Lower lobe of right lung (tissue), 2 donors: ENCODE measurements at regions not wholly inside any gene's neighbourhood (a gene's known extent, or its start where the extent isn't known, plus 50 kb on each side); places are given as distances from the start of the nearest gene placed in this dataset.

ENCODE experiments used
- ATAC-seq, 2 donors: fragments of 200-7000 bp; cut with Tn5 transposase; one replicate each; pipeline ENCODE4 v1.9.1; 2020 to 2022; ENCODE audit warnings: mild to moderate bottlenecking in 2 of 2, moderate library complexity in 2 of 2
- DNase-seq: peaks from one replicate; pipeline ENCODE4 v3.0.0-alpha.2; 2020
- H3K27ac ChIP-seq: fragments of 200-600 bp; one replicate; pipeline ENCODE4 v1.8.0; 2022
- H3K27me3 ChIP-seq: fragments of 200-600 bp; one replicate; pipeline ENCODE4 v1.8.0; 2022; ENCODE audit warnings: low read depth
- H3K36me3 ChIP-seq: fragments of 200-600 bp; one replicate; pipeline ENCODE4 v1.8.0; 2022; ENCODE audit warnings: mild to moderate bottlenecking
- H3K4me1 ChIP-seq: fragments of 200-600 bp; one replicate; pipeline ENCODE4 v1.8.0; 2022
- H3K4me3 ChIP-seq: fragments of 200-600 bp; one replicate; pipeline ENCODE4 v1.8.0; 2022; ENCODE audit warnings: mild to moderate bottlenecking
- H3K9me3 ChIP-seq: fragments of 200-600 bp; one replicate; pipeline ENCODE4 v1.8.0; 2022
- intact Hi-C: fragments of 100-400 bp; cut with DNase I; formaldehyde crosslinking; loops from one replicate; pipeline ENCODE4 v1.11.0; 2022
- TF ChIP-seq, protein P1 (sequence below): fragments of 200-600 bp; IDR thresholded peaks from one replicate; pipeline ENCODE4 v1.8.0; 2022; ENCODE audit warnings: antibody characterized with exemption, mild to moderate bottlenecking
- donor health status: DM: no; HTN: yes; CAD: no; lungs with severe emphysema.

DNA sequence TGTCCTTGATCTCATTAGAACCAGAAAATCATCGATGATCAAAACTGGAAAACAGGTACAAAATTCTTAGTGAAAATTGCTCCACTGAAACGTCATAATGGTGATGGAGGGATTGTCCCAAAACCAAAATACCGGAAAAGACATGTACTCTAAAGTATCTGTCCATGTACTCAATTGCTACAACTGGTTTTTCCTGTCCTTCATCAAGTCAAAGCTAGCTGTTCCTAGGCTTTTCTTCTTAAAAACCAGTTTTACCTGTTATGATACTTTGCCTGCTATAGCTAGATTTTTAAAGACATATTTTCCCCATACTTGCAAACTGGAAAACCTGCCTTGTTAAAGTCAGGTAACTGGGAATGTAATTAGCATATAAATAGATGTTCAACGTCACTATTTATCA, 50.5 kb upstream of the LRRC1 start:
- Histone ChIP-seq H3K27ac (no peak overlapping the region), H3K4me1 (no peaks in the 10 kb centered on the region), H3K4me3 (no peak overlapping the region), H3K36me3 (no peaks in the 10 kb centered on the region), H3K9me3 (no peaks in the 10 kb centered on the region), H3K27me3 (no peaks in the 10 kb centered on the region)
- TF ChIP-seq, protein P1, sequence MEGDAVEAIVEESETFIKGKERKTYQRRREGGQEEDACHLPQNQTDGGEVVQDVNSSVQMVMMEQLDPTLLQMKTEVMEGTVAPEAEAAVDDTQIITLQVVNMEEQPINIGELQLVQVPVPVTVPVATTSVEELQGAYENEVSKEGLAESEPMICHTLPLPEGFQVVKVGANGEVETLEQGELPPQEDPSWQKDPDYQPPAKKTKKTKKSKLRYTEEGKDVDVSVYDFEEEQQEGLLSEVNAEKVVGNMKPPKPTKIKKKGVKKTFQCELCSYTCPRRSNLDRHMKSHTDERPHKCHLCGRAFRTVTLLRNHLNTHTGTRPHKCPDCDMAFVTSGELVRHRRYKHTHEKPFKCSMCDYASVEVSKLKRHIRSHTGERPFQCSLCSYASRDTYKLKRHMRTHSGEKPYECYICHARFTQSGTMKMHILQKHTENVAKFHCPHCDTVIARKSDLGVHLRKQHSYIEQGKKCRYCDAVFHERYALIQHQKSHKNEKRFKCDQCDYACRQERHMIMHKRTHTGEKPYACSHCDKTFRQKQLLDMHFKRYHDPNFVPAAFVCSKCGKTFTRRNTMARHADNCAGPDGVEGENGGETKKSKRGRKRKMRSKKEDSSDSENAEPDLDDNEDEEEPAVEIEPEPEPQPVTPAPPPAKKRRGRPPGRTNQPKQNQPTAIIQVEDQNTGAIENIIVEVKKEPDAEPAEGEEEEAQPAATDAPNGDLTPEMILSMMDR, result no peak
- no peak for ATAC-seq
- intact Hi-C loops, result no loop called here
- DNase-seq, result no peak

DNA sequence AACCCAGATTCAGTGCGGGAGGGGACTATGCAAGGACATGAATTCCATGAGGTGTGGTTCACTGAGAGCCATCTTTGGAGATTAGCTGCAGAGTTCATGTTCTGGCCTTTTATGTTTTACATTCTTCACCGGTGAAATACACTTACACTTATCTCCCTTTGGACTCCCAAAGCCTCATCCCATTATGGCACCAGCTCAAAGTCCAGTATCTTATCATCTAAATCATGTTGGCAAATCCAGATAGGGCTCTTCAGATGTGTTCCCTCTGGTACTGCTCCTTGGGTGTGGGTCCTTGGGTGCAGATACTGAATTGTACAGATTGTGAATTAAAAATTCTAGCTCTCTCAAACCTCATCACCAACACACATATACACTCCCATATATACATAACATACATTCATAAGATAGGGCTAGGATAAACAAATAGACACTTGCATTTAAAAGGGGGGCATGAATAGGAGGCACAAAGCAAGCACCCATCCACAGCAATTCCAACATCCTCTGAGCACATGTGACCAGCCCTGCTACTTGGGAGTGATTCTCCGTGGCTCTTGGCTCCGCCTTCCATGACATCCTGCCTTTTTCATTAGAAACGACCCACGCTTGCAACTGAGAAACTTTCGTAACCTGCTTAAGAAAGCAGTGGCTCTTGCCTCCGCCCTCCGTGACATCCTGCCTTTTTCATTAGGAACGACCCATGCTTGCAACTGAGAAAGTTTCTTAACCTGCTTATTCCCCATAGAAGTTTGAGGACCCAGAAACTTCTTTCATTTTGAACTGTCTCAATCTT, 53.6 kb upstream of the LRRC1 start:
- peak; percentile 61 to 73 for ATAC-seq
- Histone ChIP-seq H3K9me3 (no peaks in the 10 kb centered on the region), H3K4me1 (no peaks in the 10 kb centered on the region), H3K27ac (no peak overlapping the region), H3K27me3 (no peaks in the 10 kb centered on the region), H3K4me3 (no peak overlapping the region), H3K36me3 (no peaks in the 10 kb centered on the region)
- TF ChIP-seq, protein P1, result no peak
- DNase-seq, result peak; percentile 78
- intact Hi-C loops, result no loop called here

DNA sequence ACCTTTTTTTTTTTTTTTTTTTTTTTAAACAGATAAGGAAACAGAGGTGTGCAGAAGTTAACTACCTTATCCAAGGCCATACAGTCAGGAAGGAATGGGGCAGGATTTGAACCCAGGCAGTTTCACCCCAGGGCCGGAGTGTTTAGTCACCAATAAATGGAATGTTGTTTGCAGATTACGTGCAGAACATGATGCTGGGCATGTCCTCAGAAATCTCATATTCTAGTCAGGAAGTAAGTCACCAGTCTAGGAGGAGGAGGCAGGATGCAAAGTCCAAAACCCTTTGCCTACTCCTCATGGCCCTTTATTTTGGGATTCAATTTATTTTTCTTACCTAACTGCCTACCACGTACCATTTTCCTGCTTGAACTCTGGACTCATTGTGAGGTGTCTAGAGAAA, 57.1 kb upstream of the LRRC1 start:
- Histone ChIP-seq H3K27ac (no peak overlapping the region), H3K4me3 (no peak overlapping the region), H3K9me3 (no peaks in the 10 kb centered on the region), H3K4me1 (no peaks in the 10 kb centered on the region), H3K36me3 (no peaks in the 10 kb centered on the region), H3K27me3 (no peaks in the 10 kb centered on the region)
- DNase-seq (no peak), ATAC-seq (no peak)
- TF ChIP-seq, protein P1, result no peak
- intact Hi-C loops, result no loop called here

DNA sequence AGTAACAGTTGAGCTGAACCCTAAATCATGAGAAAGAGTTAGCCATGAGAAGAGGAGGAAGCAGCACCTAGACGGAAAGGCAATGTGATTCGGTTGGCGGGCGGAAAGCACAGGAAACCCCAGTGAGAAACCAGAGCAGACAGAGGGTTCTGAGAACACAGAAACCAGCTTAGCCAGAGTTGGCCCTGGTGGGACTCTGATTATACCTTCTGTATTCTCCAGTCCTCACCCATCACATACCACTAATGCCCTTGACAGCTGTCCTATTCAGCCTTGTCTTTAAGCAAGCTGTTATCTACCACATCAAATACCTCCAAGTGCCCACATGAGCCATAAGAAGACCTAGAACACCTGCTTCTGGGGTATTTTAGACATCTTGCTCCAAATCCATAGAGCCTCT, 58.9 kb upstream of the LRRC1 start:
- Histone ChIP-seq H3K4me1 (no peaks in the 10 kb centered on the region), H3K27me3 (no peaks in the 10 kb centered on the region), H3K36me3 (no peaks in the 10 kb centered on the region), H3K4me3 (no peak overlapping the region), H3K9me3 (no peaks in the 10 kb centered on the region), H3K27ac (no peak overlapping the region)
- DNase-seq (no peak), ATAC-seq (no peak)
- TF ChIP-seq, protein P1, result no peak
- intact Hi-C loops, result no loop called here

DNA sequence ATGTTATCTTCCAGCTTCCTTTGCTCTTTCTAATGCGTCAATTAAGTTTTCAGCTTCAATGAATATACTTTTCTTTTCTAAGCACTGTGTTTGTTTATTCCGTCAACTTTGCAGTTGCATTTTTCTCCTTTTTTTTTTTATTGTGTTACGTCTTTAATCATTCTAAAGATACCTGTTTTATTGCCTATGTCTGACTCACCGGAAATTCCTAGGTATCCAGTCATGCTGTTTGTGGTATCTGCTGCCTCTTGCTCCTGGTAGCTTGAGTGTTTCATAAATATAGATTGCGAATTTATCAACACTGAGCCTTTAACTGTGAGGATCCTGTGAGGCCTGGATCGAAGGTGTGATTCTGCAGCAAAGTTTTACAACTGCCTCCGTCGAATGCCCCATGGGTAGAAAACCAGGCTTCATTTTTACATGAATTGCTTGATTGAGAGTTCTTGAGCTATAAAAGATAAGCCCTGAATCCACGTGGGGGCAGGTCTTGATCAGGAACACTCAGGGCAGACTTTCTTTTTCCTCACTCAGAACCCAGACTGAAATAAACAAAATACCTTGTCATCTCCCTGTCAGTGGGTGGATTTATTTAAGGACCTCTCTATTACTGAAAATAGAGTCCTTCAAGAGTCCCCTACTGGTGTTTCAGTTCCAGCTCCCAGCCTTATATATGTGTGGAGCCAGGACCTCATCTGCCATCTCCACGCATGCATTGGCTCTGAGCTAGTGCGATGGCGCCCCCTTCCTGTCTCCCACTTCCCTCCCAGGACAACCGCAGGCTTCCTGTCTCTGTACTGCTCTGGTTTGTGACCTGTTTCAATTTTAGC, 60.1 kb upstream of the LRRC1 start:
- DNase-seq (peak; percentile 52), ATAC-seq (peak; percentile 59 to 83)
- Histone ChIP-seq H3K36me3 (no peaks in the 10 kb centered on the region), H3K27ac (peak overlapping the region; percentile 37), H3K9me3 (no peaks in the 10 kb centered on the region), H3K4me3 (no peak overlapping the region), H3K27me3 (no peaks in the 10 kb centered on the region), H3K4me1 (no peaks in the 10 kb centered on the region)
- intact Hi-C loops, result no loop called here
- TF ChIP-seq, protein P1, result peak; percentile 42
